ENCODE measurements at regions not wholly inside any gene's neighbourhood (a gene's known extent, or its start where the extent isn't known, plus 50 kb on each side); places are given as distances from the start of the nearest gene placed in this dataset.

GRCh38 chr4:18242919-18243693, 221.6 kb upstream of the LCORL start:
- H4K20me1 ChIP-seq (ENCODE audit: control insufficient read depth, insufficient read depth, insufficient read length), result no peaks in the 10 kb centered on the region
- no peak overlapping the region for H3K23ac ChIP-seq (ENCODE audit: insufficient read length, low read depth, low read length)
- H3K9ac ChIP-seq (ENCODE audit: extremely low read depth, insufficient read length, low read length), result no peak overlapping the region
- H3K4ac ChIP-seq (ENCODE audit: low read depth, low read length), result no peak overlapping the region
- WGBS (ENCODE audit: extremely low coverage, insufficient read length, low lambda C conversion rate), result no CpG with 5 or more reads among the region's 5 CpGs
- H2BK12ac ChIP-seq (ENCODE audit: insufficient read length, low read depth, low read length), result peak overlapping the region; percentile 17
- no peak overlapping the region for H2AFZ ChIP-seq (ENCODE audit: low read length)
- H3K9me3 Mint-ChIP-seq, result no peaks in the 10 kb centered on the region
- no peak overlapping the region for H3K56ac ChIP-seq (ENCODE audit: insufficient read length, low read depth, low read length)
- no peak overlapping the region for H4K5ac ChIP-seq (ENCODE audit: insufficient read length, low read depth, low read length)
- no peak overlapping the region for H4K91ac ChIP-seq (ENCODE audit: insufficient read length, low read depth, low read length)
- H3K4me3 Mint-ChIP-seq, result no peak overlapping the region
- H2BK20ac ChIP-seq (ENCODE audit: low read depth, low read length, poor library complexity, severe bottlenecking), result no peak overlapping the region
- H2BK120ac ChIP-seq (ENCODE audit: low read depth, low read length, poor library complexity, severe bottlenecking), result no peak overlapping the region
- no peak overlapping the region for H3K27ac ChIP-seq (ENCODE audit: insufficient read length, low read depth, low read length)
- no peak overlapping the region for H3K27ac Mint-ChIP-seq
- no peak overlapping the region for H3K4me2 ChIP-seq (ENCODE audit: insufficient read depth, insufficient read length, low read length)
- no peak overlapping the region for H3K18ac ChIP-seq (ENCODE audit: insufficient read length, low read depth, low read length)
- H3K79me2 ChIP-seq (ENCODE audit: insufficient read depth, low read length), result no peaks in the 10 kb centered on the region
- no peaks in the 10 kb centered on the region for H3K4me1 ChIP-seq (ENCODE audit: insufficient read depth, low read length)
- no peak for TF ChIP-seq CTCF (conservative IDR thresholded peaks at IDR 0.05)
- DNase-seq, result no peak
- H3K4me1 Mint-ChIP-seq, result peaks cover 9% of the 10 kb centered on the region in 2 experiments
- H3T11ph ChIP-seq (ENCODE audit: low read length), result no peak overlapping the region
- H3K36me3 Mint-ChIP-seq (ENCODE audit: insufficient read depth in 1 of 3, low read depth in 3 of 3), result no peaks in the 10 kb centered on the region
- no peaks in the 10 kb centered on the region for H3K27me3 ChIP-seq (ENCODE audit: insufficient read depth, low read length)
- H2AK5ac ChIP-seq (ENCODE audit: insufficient read length, low read length), result no peak overlapping the region
- no peaks in the 10 kb centered on the region for H3K9me3 ChIP-seq (ENCODE audit: control insufficient read depth, low read depth, low read length)
- H2BK15ac ChIP-seq (ENCODE audit: low read depth, low read length), result no peak overlapping the region
- H3K79me1 ChIP-seq (ENCODE audit: insufficient read depth, low read depth, low read length, poor library complexity, severe bottlenecking), result no peaks in the 10 kb centered on the region
- H2BK5ac ChIP-seq (ENCODE audit: insufficient read length, low read length), result no peak overlapping the region
- no peak overlapping the region for H3K14ac ChIP-seq (ENCODE audit: insufficient read depth, low read length)
- H4K8ac ChIP-seq (replicated peaks; ENCODE audit: insufficient read length, low read depth, low read length), result no peak overlapping the region
- no peaks in the 10 kb centered on the region for H3K23me2 ChIP-seq (ENCODE audit: insufficient read length, low read depth, low read length, poor library complexity, severe bottlenecking)
- H3K27me3 Mint-ChIP-seq (ENCODE audit: low read depth), result no peaks in the 10 kb centered on the region
